ENCODE measurements at regions not wholly inside any gene's neighbourhood (a gene's known extent, or its start where the extent isn't known, plus 50 kb on each side); places are given as distances from the start of the nearest gene placed in this dataset.

GRCh38 chr14:104249089-104249488 lies 110.7 kb downstream of the KIF26A start:
- H3F3A ChIP-seq (replicated peaks; ENCODE audit: insufficient read depth): no peaks in the 10 kb centered on the region
- H3K4me3 ChIP-seq (ENCODE audit: low read depth in 2 of 2, low read length in 1 of 2): no peak overlapping the region
- H3K9ac ChIP-seq: no peak overlapping the region
- CTCF ChIA-PET: interaction anchor here (1.5 kb wide), 1 partner anchor 15 kb away, joined by 5 read pairs; no protein-coding TSS in a partner anchor
- H3K27me3 ChIP-seq (ENCODE audit: insufficient read depth): no peaks in the 10 kb centered on the region
- H3K27ac ChIP-seq (ENCODE audit: low read depth in 2 of 2, low read length in 1 of 2): no peak overlapping the region
- POLR2A ChIA-PET: no interaction called here
- H3K9me3 ChIP-seq: no peaks in the 10 kb centered on the region
- WGBS (ENCODE audit: low lambda C conversion rate): 60% methylated on average over 3 of the region's 9 CpGs
- H2AFZ ChIP-seq (ENCODE audit: low read depth): no peak overlapping the region
- H3K4me1 ChIP-seq (ENCODE audit: control insufficient read depth in 1 of 2, insufficient read depth in 2 of 2, low read depth in 1 of 2, low read length in 1 of 2): peaks cover 0 to 10% of the 10 kb centered on the region in 2 experiments; a peak in 1 of 4 replicates
- H4K20me1 ChIP-seq (ENCODE audit: insufficient read depth): no peaks in the 10 kb centered on the region
- H3K79me2 ChIP-seq (ENCODE audit: insufficient read depth): no peaks in the 10 kb centered on the region
- no peak for TF ChIP-seq ELF1 (IDR thresholded peaks at IDR 0.05)
- TF ChIP-seq ZBTB33 (IDR thresholded peaks at IDR 0.05; ENCODE audit: borderline replicate concordance, low read depth): no peak
- TF ChIP-seq CHD2 (IDR thresholded peaks at IDR 0.05; ENCODE audit: low read length, partially characterized antibody): no peak
- TF ChIP-seq SIN3A (IDR thresholded peaks at IDR 0.05; ENCODE audit: borderline replicate concordance, low read depth, low read length): no peak
- no peak for TF ChIP-seq EP300 (IDR thresholded peaks at IDR 0.05; ENCODE audit: borderline replicate concordance in 1 of 2, low read depth in 1 of 2, low read length in 1 of 2)
- no peak for TF ChIP-seq PBX3 (IDR thresholded peaks at IDR 0.05)
- no peak for TF ChIP-seq FOXJ3 (CRISPR knock-in tag; IDR thresholded peaks at IDR 0.05)
- no peak for TF ChIP-seq RXRA (IDR thresholded peaks at IDR 0.05; ENCODE audit: borderline replicate concordance, low read depth)
- no peak for TF ChIP-seq RAD21 (IDR thresholded peaks at IDR 0.05; ENCODE audit: low read length)
- no peak for TF ChIP-seq USF1 (IDR thresholded peaks at IDR 0.05; ENCODE audit: borderline replicate concordance, low read depth)
- no peak for TF ChIP-seq MAX (IDR thresholded peaks at IDR 0.05; ENCODE audit: low read depth)
- TF ChIP-seq REST (IDR thresholded peaks at IDR 0.05; ENCODE audit: low read depth, low read length): no peak
- no peak for TF ChIP-seq NRF1 (IDR thresholded peaks at IDR 0.05; ENCODE audit: low read depth, low read length)
- no peak for TF ChIP-seq YY1 (IDR thresholded peaks at IDR 0.05; ENCODE audit: low read depth)
- H3K4me2 ChIP-seq: no peak overlapping the region
- DNase-seq: no peak
- no peaks in the 10 kb centered on the region for H3K9me2 ChIP-seq
- no peaks in the 10 kb centered on the region for H3K36me3 ChIP-seq (replicated peaks in 1 of 2; ENCODE audit: control insufficient read depth in 1 of 2, insufficient read depth in 2 of 2, low read length in 1 of 2)

All from SK-N-SH (cell line).